HG02588 (cell line): ENCODE measurements at regions not wholly inside any gene's neighbourhood (a gene's known extent, or its start where the extent isn't known, plus 50 kb on each side); places are given as distances from the start of the nearest gene placed in this dataset.
"Not testable (repeated sequence)": the region's sequence is repeated elsewhere in the genome, so short reads cannot be mapped to it uniquely, and the experiment has no call there.

ENCODE experiments used
- ATAC-seq: cut with Tn5 transposase; IDR thresholded peaks from one replicate; pipeline ENCODE4 v1.9.1; 2021; ENCODE audit warnings: mild to moderate bottlenecking, moderate library complexity; ENCODE audit not compliant: unreplicated experiment

DNA sequence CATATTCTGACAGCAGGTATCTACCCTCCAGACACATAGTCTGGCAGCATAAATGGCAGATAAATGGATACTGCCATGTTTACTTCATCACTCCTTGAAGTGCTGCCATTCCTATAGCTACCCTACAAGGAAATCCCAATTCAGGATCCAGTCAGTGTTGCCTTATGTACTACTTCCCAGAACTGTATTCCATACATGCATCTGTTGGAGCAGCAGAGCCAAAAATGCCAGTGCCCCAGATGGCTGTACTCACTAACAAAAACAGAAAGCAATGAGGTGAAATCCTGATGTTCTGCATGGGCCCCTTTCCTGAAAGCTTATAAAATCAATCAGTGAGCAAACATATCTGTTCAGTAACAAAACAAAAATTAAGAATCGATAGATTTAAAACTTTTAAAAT lies 490.0 kb upstream of the COX7C start:
- ATAC-seq: no peak

DNA sequence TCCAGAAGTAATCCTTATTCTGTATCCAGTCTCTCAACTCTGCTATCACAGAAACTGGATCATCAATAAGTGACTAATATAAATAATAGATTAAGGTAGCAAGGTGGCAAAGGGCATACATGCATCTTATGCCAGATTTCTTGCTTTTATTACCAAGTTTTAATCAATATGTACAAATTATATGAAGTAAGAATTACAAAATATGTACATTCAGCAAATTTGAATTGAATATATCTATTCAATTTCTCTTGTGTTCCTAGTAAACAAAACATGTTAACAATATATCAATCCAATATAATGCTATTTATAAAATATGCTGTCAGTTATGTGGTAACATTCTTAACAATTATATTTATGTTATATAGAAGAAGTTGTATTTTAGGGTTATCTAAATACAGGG lies 488.7 kb upstream of the COX7C start:
- ATAC-seq: no peak

DNA sequence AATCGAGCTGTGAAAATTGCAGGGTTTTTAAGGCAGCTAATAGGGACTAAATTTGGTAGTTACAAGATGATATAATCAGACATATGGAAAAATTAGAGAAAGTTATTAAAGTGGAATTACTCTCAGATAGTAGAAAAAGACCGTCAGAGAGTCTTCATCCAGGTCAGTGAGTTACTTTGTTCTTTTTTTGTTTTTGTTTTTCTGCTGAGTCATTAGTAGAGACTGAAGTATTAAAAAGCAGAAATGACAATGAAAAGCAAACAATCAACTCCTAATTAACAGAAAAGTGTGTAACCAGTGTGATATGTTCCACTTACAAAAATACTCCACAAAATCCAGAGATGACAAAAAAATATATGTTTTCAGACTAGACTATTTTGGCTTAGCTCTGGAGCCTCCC lies 480.4 kb upstream of the COX7C start:
- ATAC-seq: no peak

DNA sequence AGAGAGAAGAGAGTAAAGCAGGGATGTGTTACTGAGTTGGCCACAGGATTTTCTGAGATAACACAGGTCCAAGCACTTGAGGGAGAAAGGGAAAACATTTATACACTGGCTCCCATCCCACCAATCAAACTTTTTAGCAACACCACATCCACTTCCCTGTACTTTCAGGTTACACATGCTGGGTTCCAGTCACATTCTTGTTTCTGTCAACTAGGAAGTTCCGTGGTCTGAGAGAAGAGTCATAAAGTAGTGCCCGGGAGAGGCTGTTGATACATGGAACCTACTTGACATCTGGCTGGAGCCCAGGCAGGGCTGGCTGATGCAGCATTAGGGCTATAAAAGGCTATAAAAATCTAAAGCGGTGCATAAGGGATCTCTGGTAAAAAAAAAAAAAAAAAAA lies 473.9 kb upstream of the COX7C start:
- ATAC-seq: no peak

DNA sequence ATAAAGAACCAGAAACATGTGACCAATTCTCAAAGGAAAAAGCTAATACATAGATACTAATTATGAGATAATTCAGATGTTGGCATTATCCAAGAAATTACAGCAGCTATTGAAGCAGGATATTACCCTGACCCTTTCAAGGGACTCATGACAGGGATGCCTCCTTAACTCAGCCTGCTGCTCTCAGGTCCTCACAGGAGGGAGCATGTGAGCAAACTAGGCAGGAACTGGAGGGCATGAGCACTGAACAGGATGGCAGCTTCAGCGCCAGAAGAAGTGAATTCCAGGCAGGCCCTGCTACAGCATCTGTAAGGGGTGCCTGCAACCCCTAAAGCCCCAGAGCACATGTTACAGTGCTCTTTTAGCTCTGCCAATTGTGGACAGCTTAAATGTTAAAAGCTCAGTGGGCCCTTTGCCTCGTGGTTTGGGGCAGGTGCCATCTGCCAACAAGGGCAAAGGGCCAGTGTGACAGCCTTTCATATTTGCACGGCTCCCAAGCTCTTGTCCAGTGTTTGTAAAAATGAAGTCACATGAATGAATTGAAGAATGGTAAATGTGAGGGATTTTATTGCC lies 464.7 kb upstream of the COX7C start:
- no peak for ATAC-seq

DNA sequence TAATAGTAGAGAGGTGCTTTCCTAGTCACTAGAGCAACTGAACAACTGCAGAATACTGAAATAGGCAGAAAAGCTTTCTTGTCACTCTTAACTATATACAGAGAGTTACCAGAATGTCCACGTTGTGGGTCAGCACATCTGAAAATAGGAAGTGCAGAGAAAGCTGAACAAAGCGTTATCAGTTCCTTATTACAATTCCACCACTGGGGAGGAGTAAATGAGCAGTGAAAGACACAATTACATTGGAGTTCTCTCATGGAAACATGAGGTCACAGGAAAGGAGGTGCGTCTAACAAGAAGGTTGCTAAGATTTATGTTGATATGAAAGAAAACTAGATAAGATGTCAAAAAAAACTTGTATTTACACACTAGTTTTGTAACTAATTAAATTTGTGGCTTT lies 461.9 kb upstream of the COX7C start:
- no peak for ATAC-seq

DNA sequence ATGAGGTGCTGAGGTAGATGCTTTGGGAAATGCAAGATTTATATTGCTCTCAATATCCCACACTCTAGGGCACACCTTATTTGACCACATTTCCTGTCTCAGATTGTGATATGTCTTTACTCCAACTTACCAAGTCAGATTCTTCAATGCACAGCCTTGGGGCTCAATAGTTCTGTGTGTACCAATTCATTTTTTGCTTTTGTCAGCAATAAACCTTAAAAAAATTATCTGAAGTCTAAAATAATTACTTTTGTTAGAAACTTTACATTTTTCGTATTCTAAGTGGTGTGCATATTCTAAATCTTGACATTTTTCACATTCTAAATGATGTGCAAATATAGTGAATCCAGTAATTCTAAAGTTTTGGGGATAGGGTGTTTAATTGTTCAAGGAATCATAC lies 447.5 kb upstream of the COX7C start:
- ATAC-seq: no peak

DNA sequence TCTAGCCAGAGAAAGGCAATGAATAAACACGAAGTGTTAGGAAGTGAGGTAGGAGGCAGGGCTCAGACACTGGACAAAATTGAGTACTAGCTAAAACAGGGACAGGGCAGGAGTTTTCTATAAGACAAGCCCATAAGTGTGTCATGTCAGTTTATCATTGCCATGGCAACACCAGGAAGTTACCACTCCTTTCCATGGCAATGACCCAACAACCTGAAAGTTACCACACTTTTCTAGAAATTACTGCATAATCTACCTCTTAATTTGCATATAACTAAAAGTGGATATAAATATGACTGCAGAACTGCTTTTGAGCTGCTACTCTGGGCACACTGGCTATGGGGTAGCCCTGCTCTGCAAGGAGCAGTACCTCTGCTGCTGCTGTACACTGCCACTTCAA lies 442.5 kb upstream of the COX7C start:
- ATAC-seq: peak; percentile 92

DNA sequence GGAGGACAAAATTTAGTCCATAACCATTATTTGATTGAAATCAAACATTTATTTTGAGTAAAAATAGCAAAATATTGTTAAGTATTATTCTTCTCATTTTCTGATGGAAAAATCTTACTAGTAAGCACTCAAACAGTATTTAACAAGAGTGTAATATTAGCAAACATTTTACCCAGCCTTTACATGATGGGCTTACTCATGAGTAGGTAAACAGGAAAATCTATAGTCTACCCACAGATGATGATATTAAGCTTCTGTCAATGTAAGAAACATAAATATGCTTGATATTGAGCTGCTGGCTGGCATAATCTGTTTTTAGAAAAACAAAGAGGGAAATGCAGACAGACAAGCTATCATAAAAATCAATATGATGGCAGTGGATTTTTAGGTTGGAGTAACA lies 418.5 kb upstream of the COX7C start:
- no peak for ATAC-seq

DNA sequence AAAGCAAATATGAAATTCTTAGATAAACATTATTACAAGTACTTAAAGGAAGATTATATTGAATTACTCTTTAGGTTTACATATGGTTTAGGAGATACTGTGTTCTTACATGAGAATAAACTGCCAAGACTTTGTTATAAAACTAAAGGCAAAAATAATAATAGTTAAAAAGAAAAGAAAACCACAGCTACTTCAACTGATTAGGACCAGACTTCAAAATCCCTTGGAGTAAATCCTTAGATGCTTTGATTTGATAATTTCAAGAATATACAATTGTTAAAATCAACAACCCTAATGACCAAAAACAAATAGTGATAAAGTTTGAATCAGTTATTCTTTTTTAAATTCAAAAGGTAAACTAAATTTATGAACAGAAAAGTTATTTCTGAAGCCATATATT lies 389.6 kb upstream of the COX7C start:
- no peak for ATAC-seq

DNA sequence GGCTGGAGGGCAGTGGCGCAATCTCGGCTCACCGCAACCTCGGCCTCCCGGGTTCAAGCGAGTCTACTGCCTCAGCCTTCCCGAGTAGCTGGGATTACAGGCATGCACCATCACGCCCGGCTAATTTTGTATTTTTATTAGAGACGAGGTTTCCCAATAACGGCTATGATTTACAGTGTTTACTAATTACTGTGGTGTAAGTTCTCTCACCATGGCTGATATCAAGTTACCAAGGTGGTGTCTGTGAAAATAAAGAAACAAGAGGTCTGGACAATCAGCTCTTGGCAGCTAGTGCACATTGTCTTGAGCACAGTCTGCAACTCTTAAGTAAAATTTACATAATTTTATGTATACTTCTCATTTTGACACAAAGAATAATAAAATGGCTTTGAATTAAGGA lies 385.5 kb upstream of the COX7C start:
- no peak for ATAC-seq

DNA sequence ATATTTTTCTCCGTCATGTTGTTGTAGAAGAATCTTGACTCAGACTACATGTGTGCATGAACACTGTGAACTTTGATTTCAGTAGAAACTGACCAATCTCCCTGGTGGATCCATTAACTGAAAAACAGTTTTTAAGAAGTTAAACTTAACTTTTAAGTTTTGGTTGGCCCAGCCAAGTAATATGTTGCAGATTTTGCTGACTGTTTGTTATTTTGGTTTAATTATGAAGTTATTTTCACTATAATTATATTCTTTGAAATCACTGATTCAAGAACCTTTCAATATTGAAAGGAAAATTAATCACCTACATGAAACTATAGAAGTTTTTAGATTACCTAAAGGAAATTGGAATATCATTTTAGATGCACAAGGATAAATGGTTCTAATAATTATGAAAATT lies 373.6 kb upstream of the COX7C start:
- no peak for ATAC-seq

DNA sequence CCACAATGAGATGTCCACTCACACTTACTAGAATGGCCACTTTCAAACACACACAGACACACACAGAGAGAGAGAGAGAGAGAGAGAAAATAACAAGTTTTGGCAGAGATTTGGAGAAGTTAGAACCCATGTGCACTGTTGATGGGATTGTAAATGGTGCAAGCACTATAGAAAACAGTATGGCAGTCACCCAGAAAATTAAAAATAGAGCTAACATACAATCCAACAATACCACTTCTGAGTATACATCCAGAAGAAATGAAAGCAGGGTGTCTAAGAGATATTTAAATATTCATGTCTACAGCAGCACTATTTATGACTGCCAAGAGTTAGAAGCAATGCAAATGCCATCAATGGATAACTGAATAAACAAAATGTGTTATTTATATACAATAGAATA lies 359.9 kb upstream of the COX7C start:
- no peak for ATAC-seq

DNA sequence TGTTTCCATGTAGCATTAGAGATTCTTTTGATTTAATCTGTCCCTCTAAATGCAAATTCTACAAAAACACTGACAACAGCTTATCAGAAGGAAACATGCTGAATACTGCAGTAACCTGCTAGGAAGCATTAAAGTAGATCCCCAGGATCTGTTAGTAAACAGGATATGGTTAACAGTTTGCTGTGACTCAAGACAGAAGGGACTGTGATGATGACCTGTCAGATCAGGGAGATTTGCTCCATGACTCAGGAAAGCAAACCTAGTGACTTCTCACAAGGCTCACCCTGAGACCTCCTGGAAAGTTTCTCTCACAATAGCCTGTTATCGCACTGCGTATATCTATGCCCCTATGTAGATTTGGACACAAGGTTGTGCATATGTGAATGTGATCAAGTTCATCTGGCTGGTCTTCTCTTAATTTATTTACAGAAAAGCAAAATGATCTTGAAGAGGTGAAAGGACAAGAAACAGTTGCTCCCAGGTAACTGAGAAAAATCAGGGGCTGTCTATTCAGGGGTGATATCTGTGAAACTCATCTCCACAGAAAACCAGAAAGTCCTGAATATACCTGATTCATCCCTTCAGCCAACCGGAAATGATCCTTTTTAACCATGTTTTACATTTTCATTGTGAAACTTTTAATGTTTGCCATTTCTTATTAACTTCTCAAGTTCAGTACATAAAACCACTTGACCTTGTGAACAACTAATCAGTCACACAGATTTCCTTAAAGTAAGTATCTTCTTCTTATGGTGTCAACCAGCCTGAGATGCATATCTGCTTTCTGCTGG lies 333.1 kb upstream of the COX7C start:
- not testable (repeated sequence) for ATAC-seq

DNA sequence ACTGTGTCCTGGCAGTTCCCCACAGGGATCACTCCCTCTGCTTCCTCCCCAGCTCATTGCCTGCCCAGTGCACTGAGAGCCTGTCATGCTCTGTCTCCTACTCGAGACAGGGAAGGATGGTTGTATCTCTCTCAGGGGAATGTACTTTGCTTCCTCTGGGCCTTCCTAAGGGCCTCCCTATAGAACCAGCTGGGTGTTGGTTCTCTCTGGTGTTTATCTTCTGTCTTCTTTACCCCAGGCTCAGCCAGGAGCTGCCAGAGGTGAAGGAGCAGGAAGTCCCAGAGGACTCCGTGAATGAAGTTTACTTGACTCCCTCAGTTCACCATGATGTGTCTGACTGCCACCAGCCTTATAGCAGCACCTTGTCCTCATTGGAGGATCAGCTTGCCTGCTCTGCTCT lies 330.3 kb upstream of the COX7C start:
- ATAC-seq: not testable (repeated sequence)

DNA sequence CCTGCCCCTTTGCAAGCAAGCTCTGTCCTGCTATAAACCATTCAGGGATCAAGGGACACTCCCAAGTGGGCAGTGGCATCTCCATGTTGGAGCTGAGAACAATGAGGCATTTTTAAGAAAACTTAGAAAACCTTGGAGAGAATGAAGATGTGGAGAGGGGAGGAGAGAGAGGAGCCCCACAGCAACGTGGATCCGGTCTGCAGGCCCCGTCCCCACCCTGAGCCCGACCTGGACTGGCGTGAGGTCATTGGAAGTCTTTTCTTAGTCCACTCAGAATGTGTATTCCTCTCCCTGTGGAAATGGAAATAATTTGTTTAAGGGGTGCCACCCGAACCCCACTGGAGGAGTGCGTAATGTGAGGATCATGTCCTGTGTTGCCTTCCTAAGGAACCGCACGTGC lies 328.0 kb upstream of the COX7C start:
- not testable (repeated sequence) for ATAC-seq

DNA sequence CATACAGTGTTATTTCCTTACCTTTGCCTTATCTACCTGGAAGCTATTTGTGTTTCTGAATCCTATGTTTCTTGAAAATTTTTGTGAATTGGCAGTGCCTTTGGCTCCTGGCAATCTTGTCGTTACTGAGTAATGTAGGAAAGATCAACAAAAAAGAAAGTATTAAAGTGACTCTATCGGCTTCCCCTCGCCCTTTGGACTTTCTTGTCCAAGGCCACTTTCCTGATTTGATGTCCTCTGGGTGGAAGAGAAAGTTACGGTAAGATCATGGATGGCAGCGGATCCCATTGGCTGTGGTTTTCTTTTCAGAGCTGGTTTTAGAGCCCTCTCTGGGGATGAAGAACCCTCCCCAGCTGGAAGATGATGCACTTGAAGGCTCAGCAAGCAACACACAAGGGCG lies 324.9 kb upstream of the COX7C start:
- not testable (repeated sequence) for ATAC-seq

DNA sequence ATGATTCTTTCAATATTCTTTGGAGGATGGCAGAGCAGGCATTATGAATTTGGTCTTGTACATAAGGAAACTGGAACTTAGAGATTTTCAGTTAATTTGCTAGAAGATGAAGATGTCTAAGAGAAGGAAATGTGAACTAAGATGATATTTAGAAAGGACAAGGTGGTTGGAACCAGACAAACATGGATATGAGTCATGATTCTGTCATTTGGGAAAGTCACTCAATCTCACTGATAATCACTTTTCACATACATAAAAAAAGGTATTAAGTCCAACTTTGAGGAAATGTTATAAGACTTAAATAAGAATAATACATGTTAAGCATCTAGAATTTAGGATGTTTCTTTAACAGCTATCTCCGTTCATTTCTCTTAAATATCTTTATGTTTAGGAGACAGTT lies 315.1 kb upstream of the COX7C start:
- not testable (repeated sequence) for ATAC-seq

DNA sequence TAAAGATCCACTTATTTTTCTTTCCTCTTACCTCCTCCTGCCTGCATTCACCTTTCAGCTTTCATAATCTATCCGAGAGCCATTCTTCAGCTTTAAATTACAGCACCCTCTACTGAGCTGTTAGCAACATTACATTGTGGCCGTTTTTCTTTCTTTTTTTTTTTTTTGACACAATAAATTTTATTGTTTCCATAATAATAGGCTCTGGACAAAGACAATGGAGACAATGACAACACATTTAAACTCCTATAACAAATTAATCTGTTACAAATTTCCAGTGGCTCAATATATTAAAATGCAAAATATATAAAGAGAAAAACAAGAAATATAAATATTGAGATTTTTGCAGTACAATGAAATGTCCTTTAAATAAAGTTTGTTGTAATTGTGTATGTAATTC lies 312.7 kb upstream of the COX7C start:
- not testable (repeated sequence) for ATAC-seq

DNA sequence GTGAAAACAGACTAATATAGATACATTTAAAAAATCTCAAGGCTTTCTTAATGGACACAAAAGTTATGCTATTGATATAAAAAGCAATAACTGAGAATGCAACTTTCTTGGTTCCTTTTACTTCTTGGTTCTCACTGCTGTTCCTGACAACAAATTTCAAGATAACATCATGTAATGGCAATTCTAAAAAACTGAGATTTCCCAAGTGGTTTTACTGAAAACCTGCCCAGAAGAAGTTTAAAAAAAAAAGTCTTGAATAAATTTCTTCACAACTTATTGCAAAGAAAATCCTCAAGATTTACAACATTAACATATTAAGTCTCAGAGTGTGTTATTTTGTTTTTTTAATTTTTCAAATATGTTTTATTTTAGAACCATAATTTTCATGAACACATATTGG lies 302.8 kb upstream of the COX7C start:
- ATAC-seq: no peak

DNA sequence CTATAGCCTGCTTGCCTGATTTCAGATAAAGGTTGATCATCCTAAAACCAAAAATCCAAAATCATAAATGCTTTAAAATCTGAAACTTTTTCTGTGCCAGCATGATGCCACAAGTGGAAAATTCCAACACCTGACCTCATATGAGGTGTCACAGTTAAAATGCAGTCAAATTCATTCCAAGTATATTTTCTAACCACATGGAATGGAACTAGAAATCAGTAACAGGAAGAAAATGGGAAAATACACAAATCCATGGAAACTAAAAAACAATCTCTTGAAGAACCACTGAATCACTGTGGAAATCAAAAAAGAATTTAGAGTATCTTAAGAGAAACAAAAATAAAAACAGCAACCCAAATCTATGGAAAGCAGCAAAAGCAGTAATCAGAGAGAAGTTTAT lies 297.5 kb upstream of the COX7C start:
- ATAC-seq: no peak

DNA sequence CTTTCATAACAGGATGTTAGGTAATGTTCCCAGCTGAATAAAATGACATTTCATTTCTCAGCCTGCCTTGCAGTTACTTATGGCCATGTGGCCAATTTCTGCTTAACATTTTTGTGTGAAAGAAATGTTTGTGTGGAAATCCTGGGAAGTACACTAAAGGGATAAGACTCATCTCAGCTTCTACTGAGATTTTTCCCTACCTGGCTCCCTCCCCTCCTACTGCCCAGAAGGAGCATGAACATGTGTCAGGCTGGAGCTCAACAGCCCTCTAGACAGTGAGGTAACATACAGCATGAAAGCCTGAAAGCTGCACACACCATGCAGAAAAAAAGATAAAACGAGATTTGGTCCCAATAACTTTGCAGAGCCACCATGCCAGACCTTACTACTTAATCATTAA lies 288.4 kb upstream of the COX7C start:
- no peak for ATAC-seq

DNA sequence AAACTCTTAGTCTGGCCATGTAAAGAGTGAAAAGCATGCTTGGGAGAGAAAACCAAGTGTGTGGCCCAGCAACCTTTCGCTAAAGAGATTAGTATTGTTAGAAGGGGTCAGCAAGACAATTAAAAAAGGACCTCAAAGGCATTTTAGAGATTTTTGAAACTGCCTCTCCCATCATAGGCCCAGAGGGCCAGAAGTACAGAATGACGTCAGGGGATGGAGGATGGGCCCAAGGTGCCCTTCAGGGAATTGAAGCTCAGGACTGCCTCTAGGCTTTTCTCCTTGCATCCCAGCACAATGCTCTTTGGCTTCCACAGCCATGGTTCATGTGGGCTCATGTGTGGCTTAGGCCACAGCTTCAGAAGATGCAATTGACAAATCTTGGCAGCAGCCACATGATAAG lies 287.0 kb upstream of the COX7C start:
- no peak for ATAC-seq
